Loucy (cell line): ENCODE measurements at regions not wholly inside any gene's neighbourhood (a gene's known extent, or its start where the extent isn't known, plus 50 kb on each side); places are given as distances from the start of the nearest gene placed in this dataset.

Experiments used
- H2AFZ ChIP-seq: fragments of 200-600 bp; sonication (generic); 2 replicates; pipeline ENCODE4 v1.6.0; 2016; ENCODE audit warnings: antibody characterized with exemption, mild to moderate bottlenecking, low read length, moderate library complexity
- H3F3A ChIP-seq: fragments of 200-600 bp; 2 replicates; pipeline ENCODE4 v1.6.0; 2016; ENCODE audit warnings: antibody characterized with exemption, low read depth, mild to moderate bottlenecking
- H3K27me3 ChIP-seq: fragments of 200-600 bp; sonication (generic); 2 replicates; pipeline ENCODE4 v1.6.1; 2014; ENCODE audit warnings: low read length, mild to moderate bottlenecking; ENCODE audit not compliant: insufficient read depth, poor library complexity, severe bottlenecking
- H3K36me3 ChIP-seq: fragments of 200-600 bp; sonication (generic); 2 replicates; pipeline ENCODE4 v1.6.1; 2016; ENCODE audit warnings: low read length; ENCODE audit not compliant: insufficient read depth
- H3K4me1 ChIP-seq: fragments of 200-600 bp; sonication (generic); 2 replicates; pipeline ENCODE4 v1.5.1; 2014; ENCODE audit warnings: low read length, mild to moderate bottlenecking; ENCODE audit not compliant: insufficient read depth, poor library complexity, severe bottlenecking
- H3K4me2 ChIP-seq: fragments of 200-600 bp; sonication (generic); 2 replicates; pipeline ENCODE4 v1.6.0; 2014; ENCODE audit warnings: antibody characterized with exemption, low read length, low read depth, mild to moderate bottlenecking; ENCODE audit not compliant: poor library complexity, severe bottlenecking
- H3K4me3 ChIP-seq: fragments of 200-600 bp; sonication (generic); 2 replicates; pipeline ENCODE4 v1.5.1; 2014; ENCODE audit warnings: low read length, mild to moderate bottlenecking, mixed read lengths; ENCODE audit not compliant: poor library complexity, severe bottlenecking
- H3K79me2 ChIP-seq: fragments of 200-600 bp; sonication (generic); 2 replicates; pipeline ENCODE4 v1.6.1; 2014; ENCODE audit warnings: low read length; ENCODE audit not compliant: insufficient read depth
- H3K9ac ChIP-seq: fragments of 200-600 bp; sonication (generic); 2 replicates; pipeline ENCODE4 v1.6.0; 2014; ENCODE audit warnings: mild to moderate bottlenecking, low read depth, low read length, moderate library complexity; ENCODE audit not compliant: poor library complexity, severe bottlenecking
- H3K9me2 ChIP-seq: fragments of 200-600 bp; sonication (generic); replicated peaks from 2 replicates; pipeline ENCODE4 v1.6.1; 2016; ENCODE audit warnings: low read depth, low read length, mixed read lengths
- H3K9me3 ChIP-seq: fragments of 200-600 bp; sonication (generic); 2 replicates; pipeline ENCODE4 v1.6.1; 2014; ENCODE audit warnings: mild to moderate bottlenecking, antibody characterized with exemption, low read length, low read depth; ENCODE audit not compliant: insufficient read depth
- H4K20me1 ChIP-seq: fragments of 200-600 bp; sonication (generic); 2 replicates; pipeline ENCODE4 v1.6.0; 2014; ENCODE audit warnings: antibody characterized with exemption, low read length, mild to moderate bottlenecking; ENCODE audit not compliant: insufficient read depth, poor library complexity, severe bottlenecking
- EZH2phosphoT487 ChIP-seq: fragments of 200-600 bp; IDR thresholded peaks from 2 replicates; pipeline ENCODE4 v1.6.1; 2018; ENCODE audit warnings: antibody characterized with exemption, mild to moderate bottlenecking, moderate library complexity, borderline replicate concordance
- TF ChIP-seq, protein P1 (sequence below): fragments of 200-600 bp; sonication (generic); conservative IDR thresholded peaks from 2 replicates; pipeline ENCODE4 v1.5.1; 2014; ENCODE audit warnings: mild to moderate bottlenecking, antibody characterized with exemption, low read length

- H3K9ac ChIP-seq = no peak overlapping the region
- H2AFZ ChIP-seq = no peak overlapping the region
- no peaks in the 10 kb centered on the region for H3K4me1 ChIP-seq
- no peak for TF ChIP-seq EZH2phosphoT487
- H3K9me3 ChIP-seq = no peaks in the 10 kb centered on the region
- H3K4me3 ChIP-seq = no peak overlapping the region
- no peaks in the 10 kb centered on the region for H3K27me3 ChIP-seq
- H4K20me1 ChIP-seq = no peaks in the 10 kb centered on the region
- no peaks in the 10 kb centered on the region for H3K9me2 ChIP-seq
- no peaks in the 10 kb centered on the region for H3F3A ChIP-seq
- H3K4me2 ChIP-seq = no peak overlapping the region
- H3K36me3 ChIP-seq = no peaks in the 10 kb centered on the region
- no peaks in the 10 kb centered on the region for H3K79me2 ChIP-seq
Measured at GRCh38 chr19:30165228-30165813, 206.9 kb upstream of the ZNF536 start.

DNA sequence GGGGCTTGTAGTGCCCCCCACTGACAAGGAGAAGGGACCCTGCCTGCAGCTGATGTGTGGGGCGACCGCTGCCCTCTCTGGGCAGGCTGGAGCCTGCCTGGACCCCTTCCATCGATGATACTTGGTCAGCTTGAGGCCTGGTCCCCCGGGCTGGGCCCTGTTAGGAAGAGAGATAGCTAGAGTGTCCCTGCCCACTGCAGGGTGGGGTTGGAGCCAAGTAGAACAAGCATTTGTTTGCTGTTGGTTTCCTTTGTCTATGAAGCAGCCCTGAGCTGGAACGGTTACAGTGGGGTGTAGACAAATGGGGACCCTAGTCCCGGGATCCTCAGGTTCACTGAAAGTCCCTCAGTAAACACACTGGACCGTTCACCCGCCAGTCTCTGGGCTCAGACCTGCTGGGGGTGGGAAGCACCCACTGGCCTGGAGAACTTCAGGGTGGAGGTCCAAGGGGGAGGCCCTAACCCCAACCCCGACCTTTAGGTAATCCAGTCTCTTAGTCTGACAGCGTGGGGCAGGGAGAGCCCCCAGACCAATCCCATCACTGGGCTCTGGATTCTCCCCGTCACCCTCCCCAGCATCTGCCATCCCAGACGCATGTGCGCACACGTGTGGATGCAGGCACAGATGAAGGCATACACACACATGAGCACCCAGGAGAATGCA, 204.8 kb upstream of the ZNF536 start:
- Histone ChIP-seq H3K27me3 (no peaks in the 10 kb centered on the region), H3F3A (no peaks in the 10 kb centered on the region), H3K4me3 (no peak overlapping the region), H3K79me2 (no peaks in the 10 kb centered on the region), H4K20me1 (no peaks in the 10 kb centered on the region), H3K9me3 (no peaks in the 10 kb centered on the region), H2AFZ (no peak overlapping the region), H3K4me1 (no peaks in the 10 kb centered on the region), H3K9ac (no peak overlapping the region), H3K4me2 (no peak overlapping the region), H3K36me3 (no peaks in the 10 kb centered on the region), H3K9me2 (no peaks in the 10 kb centered on the region)
- TF ChIP-seq, protein P1, sequence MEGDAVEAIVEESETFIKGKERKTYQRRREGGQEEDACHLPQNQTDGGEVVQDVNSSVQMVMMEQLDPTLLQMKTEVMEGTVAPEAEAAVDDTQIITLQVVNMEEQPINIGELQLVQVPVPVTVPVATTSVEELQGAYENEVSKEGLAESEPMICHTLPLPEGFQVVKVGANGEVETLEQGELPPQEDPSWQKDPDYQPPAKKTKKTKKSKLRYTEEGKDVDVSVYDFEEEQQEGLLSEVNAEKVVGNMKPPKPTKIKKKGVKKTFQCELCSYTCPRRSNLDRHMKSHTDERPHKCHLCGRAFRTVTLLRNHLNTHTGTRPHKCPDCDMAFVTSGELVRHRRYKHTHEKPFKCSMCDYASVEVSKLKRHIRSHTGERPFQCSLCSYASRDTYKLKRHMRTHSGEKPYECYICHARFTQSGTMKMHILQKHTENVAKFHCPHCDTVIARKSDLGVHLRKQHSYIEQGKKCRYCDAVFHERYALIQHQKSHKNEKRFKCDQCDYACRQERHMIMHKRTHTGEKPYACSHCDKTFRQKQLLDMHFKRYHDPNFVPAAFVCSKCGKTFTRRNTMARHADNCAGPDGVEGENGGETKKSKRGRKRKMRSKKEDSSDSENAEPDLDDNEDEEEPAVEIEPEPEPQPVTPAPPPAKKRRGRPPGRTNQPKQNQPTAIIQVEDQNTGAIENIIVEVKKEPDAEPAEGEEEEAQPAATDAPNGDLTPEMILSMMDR = no peak
- TF ChIP-seq EZH2phosphoT487 = no peak

DNA sequence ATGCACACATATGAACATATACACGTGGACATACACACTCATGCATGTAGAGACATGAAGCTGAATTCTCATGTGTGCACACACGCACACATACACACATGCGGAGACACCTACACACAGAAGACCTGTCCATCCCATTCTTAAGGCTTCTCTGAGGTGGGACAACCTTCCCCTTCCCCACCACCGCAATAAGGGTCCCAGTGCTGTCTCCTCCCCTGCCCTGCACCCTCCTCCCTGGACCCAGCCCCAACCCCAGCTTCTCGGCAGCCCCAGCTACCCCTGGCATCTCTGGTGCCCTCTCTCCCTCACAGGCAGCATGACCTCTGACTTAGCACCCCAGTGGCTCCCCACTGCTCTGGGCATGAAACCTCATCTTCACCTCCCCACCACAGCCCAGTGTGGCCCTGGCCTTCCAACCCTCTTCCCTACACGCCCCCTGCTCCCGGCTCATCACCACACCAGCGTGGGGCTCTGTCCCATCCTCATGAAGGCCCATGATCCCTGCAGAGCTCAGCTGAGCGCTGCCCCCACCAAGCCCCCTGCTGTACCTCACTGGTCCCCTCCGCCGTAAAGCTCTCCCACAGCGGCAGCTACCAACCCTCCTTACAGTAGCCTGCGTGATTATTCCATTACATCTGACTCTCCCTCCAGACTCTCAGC, 204.1 kb upstream of the ZNF536 start:
- no peak overlapping the region for H3K4me3 ChIP-seq
- no peak overlapping the region for H3K9ac ChIP-seq
- no peaks in the 10 kb centered on the region for H3K9me2 ChIP-seq
- TF ChIP-seq, protein P1 = no peak
- no peak for TF ChIP-seq EZH2phosphoT487
- no peaks in the 10 kb centered on the region for H3K9me3 ChIP-seq
- H4K20me1 ChIP-seq = no peaks in the 10 kb centered on the region
- H2AFZ ChIP-seq = no peak overlapping the region
- H3K4me2 ChIP-seq = no peak overlapping the region
- no peaks in the 10 kb centered on the region for H3K4me1 ChIP-seq
- no peaks in the 10 kb centered on the region for H3K79me2 ChIP-seq
- H3K27me3 ChIP-seq = no peaks in the 10 kb centered on the region
- no peaks in the 10 kb centered on the region for H3F3A ChIP-seq
- no peaks in the 10 kb centered on the region for H3K36me3 ChIP-seq
